ENCODE measurements at regions not wholly inside any gene's neighbourhood (a gene's known extent, or its start where the extent isn't known, plus 50 kb on each side); places are given as distances from the start of the nearest gene placed in this dataset.
A peak's percentile ranks its signal among the peaks of the same experiment; 100 is the strongest.

- Histone ChIP-seq H3K4me1 (ENCODE audit: low read depth, poor library complexity, severe bottlenecking) (no peaks in the 10 kb centered on the region), H3K36me3 (ENCODE audit: insufficient read depth) (no peaks in the 10 kb centered on the region), H3K4me2 (no peak overlapping the region), H3K27me3 (ENCODE audit: insufficient read depth, low read depth) (no peaks in the 10 kb centered on the region), H4K20me1 (ENCODE audit: insufficient read depth) (no peaks in the 10 kb centered on the region), H2AFZ (ENCODE audit: low read depth) (no peak overlapping the region), H3K27ac (no peak overlapping the region), H3K4me3 (IDR thresholded peaks at IDR 0.05; ENCODE audit: insufficient read depth, low read depth, low read length) (no peak overlapping the region), H3K79me2 (ENCODE audit: insufficient read depth, low read depth) (no peaks in the 10 kb centered on the region), H3K9ac (no peak overlapping the region)
- TF ChIP-seq CTCF (conservative IDR thresholded peaks at IDR 0.05; ENCODE audit: low read depth, low read length): no peak
These were observed 1981.9 kb upstream of the TENM3 start for GRCh38 chr4:180261346-180261745.

- peaks cover 36% of the 10 kb centered on the region for H3K4me1 ChIP-seq (ENCODE audit: low read depth, poor library complexity, severe bottlenecking)
- no peak overlapping the region for H2AFZ ChIP-seq (ENCODE audit: low read depth)
- peak overlapping the region; percentile 75 for H3K4me2 ChIP-seq
- H4K20me1 ChIP-seq (ENCODE audit: insufficient read depth): no peaks in the 10 kb centered on the region
- H3K4me3 ChIP-seq (IDR thresholded peaks at IDR 0.05; ENCODE audit: insufficient read depth, low read depth, low read length): no peak overlapping the region
- H3K9ac ChIP-seq: no peak overlapping the region
- peak overlapping the region; percentile 2; the same call in 1 of the 2 replicates for H3K27ac ChIP-seq
- no peaks in the 10 kb centered on the region for H3K27me3 ChIP-seq (ENCODE audit: insufficient read depth, low read depth)
- no peaks in the 10 kb centered on the region for H3K79me2 ChIP-seq (ENCODE audit: insufficient read depth, low read depth)
- H3K36me3 ChIP-seq (ENCODE audit: insufficient read depth): no peaks in the 10 kb centered on the region
- no peak for TF ChIP-seq CTCF (conservative IDR thresholded peaks at IDR 0.05; ENCODE audit: low read depth, low read length)
These were observed 1963.1 kb upstream of the TENM3 start for GRCh38 chr4:180280076-180280475.

GRCh38 chr4:180280726-180281297 lies 1962.4 kb upstream of the TENM3 start:
- H3K27me3 ChIP-seq (ENCODE audit: insufficient read depth, low read depth): no peaks in the 10 kb centered on the region
- H3K27ac ChIP-seq: peak overlapping the region; percentile 2; the same call in 1 of the 2 replicates
- H2AFZ ChIP-seq (ENCODE audit: low read depth): no peak overlapping the region
- H3K79me2 ChIP-seq (ENCODE audit: insufficient read depth, low read depth): no peaks in the 10 kb centered on the region
- peaks cover 44% of the 10 kb centered on the region for H3K4me1 ChIP-seq (ENCODE audit: low read depth, poor library complexity, severe bottlenecking)
- no peak overlapping the region for H3K9ac ChIP-seq
- no peaks in the 10 kb centered on the region for H3K36me3 ChIP-seq (ENCODE audit: insufficient read depth)
- no peak for TF ChIP-seq CTCF (conservative IDR thresholded peaks at IDR 0.05; ENCODE audit: low read depth, low read length)
- H3K4me2 ChIP-seq: peak overlapping the region; percentile 75
- H3K4me3 ChIP-seq (IDR thresholded peaks at IDR 0.05; ENCODE audit: insufficient read depth, low read depth, low read length): no peak overlapping the region
- no peaks in the 10 kb centered on the region for H4K20me1 ChIP-seq (ENCODE audit: insufficient read depth)

- Histone ChIP-seq H3K79me2 (ENCODE audit: insufficient read depth, low read depth) (no peaks in the 10 kb centered on the region), H3K27ac (no peak overlapping the region), H3K4me1 (ENCODE audit: low read depth, poor library complexity, severe bottlenecking) (peaks cover 53% of the 10 kb centered on the region), H3K4me3 (IDR thresholded peaks at IDR 0.05; ENCODE audit: insufficient read depth, low read depth, low read length) (no peak overlapping the region), H4K20me1 (ENCODE audit: insufficient read depth) (no peaks in the 10 kb centered on the region), H3K9ac (no peak overlapping the region), H3K4me2 (peak overlapping the region; percentile 75), H3K36me3 (ENCODE audit: insufficient read depth) (no peaks in the 10 kb centered on the region), H2AFZ (ENCODE audit: low read depth) (no peak overlapping the region), H3K27me3 (ENCODE audit: insufficient read depth, low read depth) (no peaks in the 10 kb centered on the region)
- TF ChIP-seq CTCF (conservative IDR thresholded peaks at IDR 0.05; ENCODE audit: low read depth, low read length): no peak
These were observed 1961.5 kb upstream of the TENM3 start for GRCh38 chr4:180281724-180282123.

Measured in KMS-11 (cell line).